Suprapubic skin (tissue), 3 donors: ENCODE measurements at regions not wholly inside any gene's neighbourhood (a gene's known extent, or its start where the extent isn't known, plus 50 kb on each side); places are given as distances from the start of the nearest gene placed in this dataset.

Experiments used
- EP300 ChIP-seq: sonication (generic); formaldehyde crosslinking; IDR thresholded peaks from one replicate; pipeline ENCODE4 v1.6.1; 2017; ENCODE audit warnings: antibody characterized with exemption
- TF ChIP-seq, protein P1 (sequence below), 2 donors: fragments of 200-600 bp in 1 of 2; fragments of 450-650 bp in 1 of 2; sonication (generic) in 1 of 2; IDR thresholded peaks; one replicate each; pipeline ENCODE4 v1.5.1; 2016 to 2019; ENCODE audit warnings: antibody characterized with exemption in 2 of 2, mild to moderate bottlenecking in 1 of 2, moderate library complexity in 1 of 2

DNA sequence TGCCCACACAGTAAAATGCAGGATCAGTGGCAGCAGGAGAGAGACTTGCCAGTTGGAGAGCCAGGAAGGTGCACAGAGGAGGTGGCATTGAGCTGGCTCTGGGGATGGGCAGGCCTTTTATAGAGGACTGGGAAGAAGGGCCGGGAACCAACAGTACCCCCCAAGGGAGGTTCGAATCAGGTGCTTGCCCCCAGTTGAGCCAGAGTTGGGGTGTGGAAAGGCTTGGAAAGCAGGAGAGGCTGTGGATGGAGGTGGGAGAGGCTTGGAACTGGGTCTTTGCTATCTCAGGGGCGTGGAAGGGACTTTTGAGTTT lies 107.6 kb downstream of the KLF13 start:
- TF ChIP-seq, protein P1, sequence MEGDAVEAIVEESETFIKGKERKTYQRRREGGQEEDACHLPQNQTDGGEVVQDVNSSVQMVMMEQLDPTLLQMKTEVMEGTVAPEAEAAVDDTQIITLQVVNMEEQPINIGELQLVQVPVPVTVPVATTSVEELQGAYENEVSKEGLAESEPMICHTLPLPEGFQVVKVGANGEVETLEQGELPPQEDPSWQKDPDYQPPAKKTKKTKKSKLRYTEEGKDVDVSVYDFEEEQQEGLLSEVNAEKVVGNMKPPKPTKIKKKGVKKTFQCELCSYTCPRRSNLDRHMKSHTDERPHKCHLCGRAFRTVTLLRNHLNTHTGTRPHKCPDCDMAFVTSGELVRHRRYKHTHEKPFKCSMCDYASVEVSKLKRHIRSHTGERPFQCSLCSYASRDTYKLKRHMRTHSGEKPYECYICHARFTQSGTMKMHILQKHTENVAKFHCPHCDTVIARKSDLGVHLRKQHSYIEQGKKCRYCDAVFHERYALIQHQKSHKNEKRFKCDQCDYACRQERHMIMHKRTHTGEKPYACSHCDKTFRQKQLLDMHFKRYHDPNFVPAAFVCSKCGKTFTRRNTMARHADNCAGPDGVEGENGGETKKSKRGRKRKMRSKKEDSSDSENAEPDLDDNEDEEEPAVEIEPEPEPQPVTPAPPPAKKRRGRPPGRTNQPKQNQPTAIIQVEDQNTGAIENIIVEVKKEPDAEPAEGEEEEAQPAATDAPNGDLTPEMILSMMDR (IDR thresholded peaks at IDR 0.05): no peak
- TF ChIP-seq EP300: no peak
